Lower lobe of right lung (tissue), 2 donors: ENCODE measurements at regions not wholly inside any gene's neighbourhood (a gene's known extent, or its start where the extent isn't known, plus 50 kb on each side); places are given as distances from the start of the nearest gene placed in this dataset.

Experiments
- ATAC-seq, 2 donors: fragments of 200-7000 bp; cut with Tn5 transposase; one replicate each; pipeline ENCODE4 v1.9.1; 2020 to 2022; ENCODE audit warnings: mild to moderate bottlenecking in 2 of 2, moderate library complexity in 2 of 2
- DNase-seq: peaks from one replicate; pipeline ENCODE4 v3.0.0-alpha.2; 2020
- H3K27ac ChIP-seq: fragments of 200-600 bp; one replicate; pipeline ENCODE4 v1.8.0; 2022
- H3K27me3 ChIP-seq: fragments of 200-600 bp; one replicate; pipeline ENCODE4 v1.8.0; 2022; ENCODE audit warnings: low read depth
- H3K36me3 ChIP-seq: fragments of 200-600 bp; one replicate; pipeline ENCODE4 v1.8.0; 2022; ENCODE audit warnings: mild to moderate bottlenecking
- H3K4me1 ChIP-seq: fragments of 200-600 bp; one replicate; pipeline ENCODE4 v1.8.0; 2022
- H3K4me3 ChIP-seq: fragments of 200-600 bp; one replicate; pipeline ENCODE4 v1.8.0; 2022; ENCODE audit warnings: mild to moderate bottlenecking
- H3K9me3 ChIP-seq: fragments of 200-600 bp; one replicate; pipeline ENCODE4 v1.8.0; 2022
- intact Hi-C: fragments of 100-400 bp; cut with DNase I; formaldehyde crosslinking; loops from one replicate; pipeline ENCODE4 v1.11.0; 2022
- TF ChIP-seq, protein P1 (sequence below): fragments of 200-600 bp; IDR thresholded peaks from one replicate; pipeline ENCODE4 v1.8.0; 2022; ENCODE audit warnings: antibody characterized with exemption, mild to moderate bottlenecking
- donor health status: DM: no; HTN: yes; CAD: no; lungs with severe emphysema.

DNA sequence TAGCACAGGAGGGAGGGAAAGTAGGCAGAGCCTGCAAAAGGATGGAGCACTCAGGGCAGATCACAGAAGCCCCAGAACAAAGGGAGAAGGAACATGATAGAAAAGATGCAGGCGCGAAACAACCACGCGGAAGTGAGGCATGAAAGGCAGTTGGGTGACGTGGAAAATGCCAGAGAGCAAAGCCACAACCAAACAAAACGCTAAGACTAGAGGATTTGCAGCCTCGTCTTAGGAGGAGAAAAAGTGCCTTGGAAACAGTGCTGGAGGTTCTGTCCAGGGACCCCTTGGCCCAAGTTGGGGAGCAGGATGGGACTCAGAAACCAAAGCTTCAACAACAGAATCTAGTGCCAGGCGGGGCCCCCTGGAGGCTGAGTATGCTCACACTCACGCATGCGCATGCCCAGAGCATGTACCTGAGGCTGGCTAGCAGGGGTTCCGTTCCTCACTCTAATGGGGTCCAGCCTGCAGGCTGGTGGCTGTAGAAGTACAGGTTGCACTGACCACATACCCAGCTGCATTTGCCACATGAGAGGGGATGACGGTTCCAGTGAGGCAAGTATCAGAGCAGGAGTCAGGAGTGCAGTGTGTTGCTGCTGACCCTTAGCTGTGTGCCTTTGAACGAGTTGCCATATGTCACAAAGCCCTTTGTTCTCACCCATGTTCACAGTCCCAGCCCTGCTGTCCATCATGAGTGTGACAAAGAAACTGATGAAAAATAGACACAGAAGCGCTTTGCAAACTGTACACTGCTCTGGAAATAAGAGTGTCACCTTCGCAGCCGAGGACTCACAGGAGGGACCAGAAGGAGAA is 568.6 kb upstream of the CADM1 start:
- Histone ChIP-seq H3K27me3 (no peaks in the 10 kb centered on the region), H3K27ac (no peak overlapping the region), H3K4me1 (peaks cover 10% of the 10 kb centered on the region), H3K9me3 (no peaks in the 10 kb centered on the region), H3K4me3 (no peak overlapping the region), H3K36me3 (no peaks in the 10 kb centered on the region)
- TF ChIP-seq, protein P1, sequence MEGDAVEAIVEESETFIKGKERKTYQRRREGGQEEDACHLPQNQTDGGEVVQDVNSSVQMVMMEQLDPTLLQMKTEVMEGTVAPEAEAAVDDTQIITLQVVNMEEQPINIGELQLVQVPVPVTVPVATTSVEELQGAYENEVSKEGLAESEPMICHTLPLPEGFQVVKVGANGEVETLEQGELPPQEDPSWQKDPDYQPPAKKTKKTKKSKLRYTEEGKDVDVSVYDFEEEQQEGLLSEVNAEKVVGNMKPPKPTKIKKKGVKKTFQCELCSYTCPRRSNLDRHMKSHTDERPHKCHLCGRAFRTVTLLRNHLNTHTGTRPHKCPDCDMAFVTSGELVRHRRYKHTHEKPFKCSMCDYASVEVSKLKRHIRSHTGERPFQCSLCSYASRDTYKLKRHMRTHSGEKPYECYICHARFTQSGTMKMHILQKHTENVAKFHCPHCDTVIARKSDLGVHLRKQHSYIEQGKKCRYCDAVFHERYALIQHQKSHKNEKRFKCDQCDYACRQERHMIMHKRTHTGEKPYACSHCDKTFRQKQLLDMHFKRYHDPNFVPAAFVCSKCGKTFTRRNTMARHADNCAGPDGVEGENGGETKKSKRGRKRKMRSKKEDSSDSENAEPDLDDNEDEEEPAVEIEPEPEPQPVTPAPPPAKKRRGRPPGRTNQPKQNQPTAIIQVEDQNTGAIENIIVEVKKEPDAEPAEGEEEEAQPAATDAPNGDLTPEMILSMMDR = no peak
- DNase-seq = no peak
- intact Hi-C loops = no loop called here
- ATAC-seq = no peak

DNA sequence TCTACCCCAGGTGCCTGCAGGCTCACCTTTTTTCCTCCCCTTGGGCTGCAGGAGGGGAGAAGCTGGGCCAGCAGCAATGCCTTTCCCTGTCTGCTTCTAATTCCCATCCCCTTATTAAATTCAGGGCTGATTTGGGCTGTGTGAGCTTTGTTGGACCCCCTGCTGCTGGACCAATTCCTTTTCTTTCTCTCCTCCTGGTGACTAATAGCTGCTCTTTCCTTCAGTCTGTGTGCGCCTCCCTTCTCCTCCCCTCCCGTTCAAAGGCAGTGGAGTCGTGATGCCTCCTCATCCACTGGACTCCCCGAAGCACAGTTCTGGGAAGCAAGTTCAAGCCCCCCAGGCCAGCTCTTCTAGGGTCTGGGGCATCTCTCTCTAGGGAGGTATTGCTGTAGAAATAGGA is 567.9 kb upstream of the CADM1 start:
- no peaks in the 10 kb centered on the region for H3K9me3 ChIP-seq
- H3K4me1 ChIP-seq = peaks cover 10% of the 10 kb centered on the region
- H3K27me3 ChIP-seq = no peaks in the 10 kb centered on the region
- ATAC-seq (no peak), DNase-seq (no peak)
- no peak overlapping the region for H3K4me3 ChIP-seq
- TF ChIP-seq, protein P1 = no peak
- no peak overlapping the region for H3K27ac ChIP-seq
- no peaks in the 10 kb centered on the region for H3K36me3 ChIP-seq
- intact Hi-C loops = no loop called here

DNA sequence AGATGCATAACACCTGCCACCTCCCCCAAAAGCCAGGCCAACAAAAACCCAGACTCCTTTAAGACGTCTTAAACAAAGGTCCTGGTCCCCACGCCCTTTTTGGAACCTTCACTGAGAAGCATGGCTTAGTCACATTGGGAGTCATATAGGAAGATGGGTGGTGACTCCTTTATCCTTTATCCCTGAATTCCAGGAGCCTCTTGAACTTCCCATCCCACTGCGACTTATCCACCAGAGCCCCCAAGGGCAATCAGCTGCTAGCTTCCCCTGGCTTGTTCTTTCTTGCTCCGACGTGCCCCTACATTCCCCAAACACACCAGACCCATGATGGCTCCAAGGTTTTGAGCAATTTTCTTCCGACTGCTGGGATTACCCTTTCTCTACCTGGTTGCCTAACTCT is 567.0 kb upstream of the CADM1 start:
- Histone ChIP-seq H3K4me3 (no peak overlapping the region), H3K9me3 (no peaks in the 10 kb centered on the region), H3K36me3 (no peaks in the 10 kb centered on the region), H3K4me1 (peaks cover 10% of the 10 kb centered on the region), H3K27ac (no peak overlapping the region), H3K27me3 (no peaks in the 10 kb centered on the region)
- ATAC-seq (no peak), DNase-seq (no peak)
- intact Hi-C loops = no loop called here
- TF ChIP-seq, protein P1 = no peak

DNA sequence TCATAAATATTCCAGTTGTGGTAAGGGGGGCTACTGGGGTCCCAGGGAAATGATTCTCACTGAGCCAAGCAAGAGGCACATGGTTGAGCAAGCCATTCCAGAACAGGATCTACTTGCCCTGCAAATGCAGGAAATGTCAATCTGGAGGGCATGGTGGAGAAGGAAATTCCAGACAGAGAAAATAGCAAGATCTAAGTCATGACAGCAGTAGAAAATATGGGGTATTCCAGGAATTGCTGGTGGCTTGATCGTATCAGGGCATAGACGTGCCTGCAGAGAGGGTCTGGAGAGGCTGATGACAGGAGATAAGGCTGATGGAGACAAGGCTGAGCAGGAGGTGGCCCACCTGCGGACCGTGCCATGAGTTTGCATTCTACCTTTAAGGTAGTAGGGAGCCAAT is 566.3 kb upstream of the CADM1 start:
- peaks cover 10% of the 10 kb centered on the region for H3K4me1 ChIP-seq
- no peak for DNase-seq

DNA sequence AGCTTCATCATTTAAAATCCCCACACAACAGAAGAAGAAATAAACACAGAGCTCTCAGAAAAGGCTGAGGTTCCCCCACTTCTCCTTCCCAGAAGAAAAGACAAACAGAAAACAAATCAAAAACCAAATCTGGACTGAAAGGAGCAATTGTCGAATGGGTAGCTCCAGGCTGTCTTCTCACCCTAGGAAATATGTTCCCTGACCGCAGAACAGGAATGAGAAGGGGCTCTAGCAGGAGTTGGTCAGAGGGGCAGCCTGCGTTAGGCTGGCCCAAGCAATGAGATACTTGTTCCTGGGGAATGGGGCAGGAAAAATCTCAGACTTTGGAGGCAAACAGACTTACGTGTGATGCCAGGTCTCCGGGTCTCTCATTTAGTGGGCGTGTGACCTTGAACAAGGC is 562.6 kb upstream of the CADM1 start:
- Histone ChIP-seq H3K9me3 (no peaks in the 10 kb centered on the region), H3K4me1 (peaks cover 10% of the 10 kb centered on the region), H3K27me3 (no peaks in the 10 kb centered on the region), H3K4me3 (no peak overlapping the region), H3K27ac (no peak overlapping the region), H3K36me3 (no peaks in the 10 kb centered on the region)
- TF ChIP-seq, protein P1 = no peak
- intact Hi-C loops = no loop called here
- ATAC-seq (no peak), DNase-seq (no peak)

More for the DNA sequence above, 566.3 kb upstream of the CADM1 start:
- no peaks in the 10 kb centered on the region for H3K27me3 ChIP-seq
- ATAC-seq = no peak
- H3K9me3 ChIP-seq = no peaks in the 10 kb centered on the region
- no peak overlapping the region for H3K4me3 ChIP-seq
- TF ChIP-seq, protein P1 = no peak
- no peak overlapping the region for H3K27ac ChIP-seq
- intact Hi-C loops = no loop called here
- H3K36me3 ChIP-seq = no peaks in the 10 kb centered on the region
